KMS-11 (cell line): ENCODE measurements at regions not wholly inside any gene's neighbourhood (a gene's known extent, or its start where the extent isn't known, plus 50 kb on each side); places are given as distances from the start of the nearest gene placed in this dataset.

ENCODE experiments used
- H2AFZ ChIP-seq: fragments of 200-600 bp; sonication (generic); 2 replicates; pipeline ENCODE4 v1.6.1; 2016; ENCODE audit warnings: antibody characterized with exemption, mixed run types, low read depth
- H3K27ac ChIP-seq: fragments of 200-600 bp; sonication (generic); 2 replicates; pipeline ENCODE4 v1.6.1; 2016; ENCODE audit warnings: mild to moderate bottlenecking, mixed run types
- H3K27me3 ChIP-seq: fragments of 200-600 bp; sonication (generic); 2 replicates; pipeline ENCODE4 v1.6.1; 2017; ENCODE audit warnings: mild to moderate bottlenecking, low read depth, mixed run types, moderate library complexity; ENCODE audit not compliant: insufficient read depth
- H3K36me3 ChIP-seq: fragments of 200-600 bp; sonication (generic); 2 replicates; pipeline ENCODE4 v1.6.1; 2017; ENCODE audit warnings: mild to moderate bottlenecking, mixed run types; ENCODE audit not compliant: insufficient read depth
- H3K4me1 ChIP-seq: fragments of 200-600 bp; sonication (generic); 2 replicates; pipeline ENCODE4 v1.6.1; 2016; ENCODE audit warnings: mild to moderate bottlenecking, low read depth, mixed run types; ENCODE audit not compliant: poor library complexity, severe bottlenecking
- H3K4me2 ChIP-seq: fragments of 200-600 bp; sonication (generic); 2 replicates; pipeline ENCODE4 v1.7.0; 2016; ENCODE audit warnings: mild to moderate bottlenecking, mixed run types
- H3K4me3 ChIP-seq: fragments of 200-600 bp; sonication (generic); IDR thresholded peaks from 2 replicates; pipeline ENCODE4 v1.6.1; 2017; ENCODE audit warnings: low read depth, low read length, mixed read lengths; ENCODE audit not compliant: insufficient read depth
- H3K79me2 ChIP-seq: fragments of 200-600 bp; sonication (generic); 2 replicates; pipeline ENCODE4 v1.6.1; 2016; ENCODE audit warnings: low read depth, mixed run types; ENCODE audit not compliant: insufficient read depth
- H3K9ac ChIP-seq: fragments of 200-600 bp; sonication (generic); 2 replicates; pipeline ENCODE4 v1.6.1; 2016; ENCODE audit warnings: mild to moderate bottlenecking, mixed run types
- H4K20me1 ChIP-seq: fragments of 200-600 bp; sonication (generic); 2 replicates; pipeline ENCODE4 v1.6.1; 2016; ENCODE audit warnings: mild to moderate bottlenecking, mixed run types; ENCODE audit not compliant: insufficient read depth
- TF ChIP-seq, protein P1 (sequence below): fragments of 200-600 bp; sonication (generic); conservative IDR thresholded peaks from 2 replicates; pipeline ENCODE4 v1.6.1; 2017; ENCODE audit warnings: low read depth, mild to moderate bottlenecking, antibody characterized with exemption, low read length, moderate library complexity, mixed read lengths

DNA sequence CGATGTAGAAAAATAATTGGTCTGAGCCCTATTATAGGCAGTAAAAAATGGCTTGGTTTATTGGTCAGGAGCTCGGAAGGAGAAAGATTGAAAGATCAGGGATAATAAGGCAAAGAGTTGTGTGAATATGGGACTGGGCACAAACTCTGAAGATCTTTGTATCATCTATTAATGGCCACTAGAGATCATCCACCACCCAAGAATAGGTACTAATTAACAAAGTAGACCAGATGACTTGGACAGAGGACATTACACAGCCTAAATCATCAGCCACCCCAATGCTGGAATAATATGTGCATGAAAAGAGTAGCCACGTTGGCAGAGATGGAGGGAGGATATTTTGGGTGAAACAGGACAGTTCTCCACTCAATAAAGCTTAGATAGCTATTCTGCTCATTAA lies 364.1 kb downstream of the EFNA5 start:
- no peaks in the 10 kb centered on the region for H3K36me3 ChIP-seq
- H3K79me2 ChIP-seq, result no peaks in the 10 kb centered on the region
- H2AFZ ChIP-seq, result no peak overlapping the region
- H3K27ac ChIP-seq, result no peak overlapping the region
- TF ChIP-seq, protein P1, sequence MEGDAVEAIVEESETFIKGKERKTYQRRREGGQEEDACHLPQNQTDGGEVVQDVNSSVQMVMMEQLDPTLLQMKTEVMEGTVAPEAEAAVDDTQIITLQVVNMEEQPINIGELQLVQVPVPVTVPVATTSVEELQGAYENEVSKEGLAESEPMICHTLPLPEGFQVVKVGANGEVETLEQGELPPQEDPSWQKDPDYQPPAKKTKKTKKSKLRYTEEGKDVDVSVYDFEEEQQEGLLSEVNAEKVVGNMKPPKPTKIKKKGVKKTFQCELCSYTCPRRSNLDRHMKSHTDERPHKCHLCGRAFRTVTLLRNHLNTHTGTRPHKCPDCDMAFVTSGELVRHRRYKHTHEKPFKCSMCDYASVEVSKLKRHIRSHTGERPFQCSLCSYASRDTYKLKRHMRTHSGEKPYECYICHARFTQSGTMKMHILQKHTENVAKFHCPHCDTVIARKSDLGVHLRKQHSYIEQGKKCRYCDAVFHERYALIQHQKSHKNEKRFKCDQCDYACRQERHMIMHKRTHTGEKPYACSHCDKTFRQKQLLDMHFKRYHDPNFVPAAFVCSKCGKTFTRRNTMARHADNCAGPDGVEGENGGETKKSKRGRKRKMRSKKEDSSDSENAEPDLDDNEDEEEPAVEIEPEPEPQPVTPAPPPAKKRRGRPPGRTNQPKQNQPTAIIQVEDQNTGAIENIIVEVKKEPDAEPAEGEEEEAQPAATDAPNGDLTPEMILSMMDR, result no peak
- no peaks in the 10 kb centered on the region for H3K4me1 ChIP-seq
- H3K27me3 ChIP-seq, result no peaks in the 10 kb centered on the region
- H3K9ac ChIP-seq, result no peak overlapping the region
- H4K20me1 ChIP-seq, result no peaks in the 10 kb centered on the region
- H3K4me2 ChIP-seq, result no peak overlapping the region
- H3K4me3 ChIP-seq, result no peak overlapping the region

DNA sequence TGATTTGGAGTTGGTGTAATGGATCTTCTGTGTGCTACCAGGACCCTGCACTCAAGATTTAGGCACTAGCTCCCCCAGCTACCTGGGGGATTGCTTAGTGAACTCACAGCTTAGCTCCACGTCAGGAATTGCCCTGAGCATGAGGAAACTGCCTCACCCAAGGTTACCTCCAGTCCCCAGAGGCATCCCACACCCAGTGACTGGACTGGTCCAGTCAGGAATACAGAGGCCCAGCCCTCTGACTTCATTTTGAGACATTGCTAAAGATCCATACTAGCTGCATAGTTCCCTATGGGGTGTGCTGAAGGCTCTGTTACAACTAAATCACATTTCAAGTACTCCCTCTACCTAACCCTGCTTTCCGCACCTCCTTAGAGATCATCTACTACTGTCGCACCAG lies 364.7 kb downstream of the EFNA5 start:
- Histone ChIP-seq H3K79me2 (no peaks in the 10 kb centered on the region), H3K4me3 (no peak overlapping the region), H3K4me1 (no peaks in the 10 kb centered on the region)

DNA sequence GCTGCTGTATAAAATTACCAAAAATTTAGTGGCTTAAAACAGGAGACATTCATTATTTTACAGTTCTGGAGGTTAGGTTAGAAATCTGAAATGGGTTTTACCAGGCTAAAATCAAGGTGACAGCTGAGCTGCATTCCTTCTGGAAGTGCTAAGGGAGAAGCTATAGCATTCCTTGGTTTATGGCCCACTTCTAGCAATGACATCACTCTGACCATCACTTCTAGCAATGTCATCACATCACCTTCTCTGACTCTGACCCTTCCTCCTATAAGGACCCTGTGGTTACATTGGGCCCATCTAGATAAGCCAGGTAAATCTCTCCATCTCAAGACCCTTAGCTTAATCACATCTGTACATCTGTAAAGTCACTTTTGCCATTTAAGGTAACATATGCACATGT lies 366.1 kb downstream of the EFNA5 start:
- Histone ChIP-seq H3K4me3 (no peak overlapping the region), H3K4me1 (no peaks in the 10 kb centered on the region), H3K4me2 (no peak overlapping the region), H3K36me3 (no peaks in the 10 kb centered on the region), H3K79me2 (no peaks in the 10 kb centered on the region), H4K20me1 (no peaks in the 10 kb centered on the region), H2AFZ (no peak overlapping the region), H3K27me3 (no peaks in the 10 kb centered on the region), H3K9ac (no peak overlapping the region), H3K27ac (no peak overlapping the region)
- TF ChIP-seq, protein P1, result no peak

More for the DNA sequence above, 364.7 kb downstream of the EFNA5 start:
- H3K4me2 ChIP-seq, result no peak overlapping the region
- TF ChIP-seq, protein P1, result no peak
- H3K36me3 ChIP-seq, result no peaks in the 10 kb centered on the region
- no peak overlapping the region for H3K27ac ChIP-seq
- no peak overlapping the region for H3K9ac ChIP-seq
- no peak overlapping the region for H2AFZ ChIP-seq
- H3K27me3 ChIP-seq, result no peaks in the 10 kb centered on the region
- H4K20me1 ChIP-seq, result no peaks in the 10 kb centered on the region

DNA sequence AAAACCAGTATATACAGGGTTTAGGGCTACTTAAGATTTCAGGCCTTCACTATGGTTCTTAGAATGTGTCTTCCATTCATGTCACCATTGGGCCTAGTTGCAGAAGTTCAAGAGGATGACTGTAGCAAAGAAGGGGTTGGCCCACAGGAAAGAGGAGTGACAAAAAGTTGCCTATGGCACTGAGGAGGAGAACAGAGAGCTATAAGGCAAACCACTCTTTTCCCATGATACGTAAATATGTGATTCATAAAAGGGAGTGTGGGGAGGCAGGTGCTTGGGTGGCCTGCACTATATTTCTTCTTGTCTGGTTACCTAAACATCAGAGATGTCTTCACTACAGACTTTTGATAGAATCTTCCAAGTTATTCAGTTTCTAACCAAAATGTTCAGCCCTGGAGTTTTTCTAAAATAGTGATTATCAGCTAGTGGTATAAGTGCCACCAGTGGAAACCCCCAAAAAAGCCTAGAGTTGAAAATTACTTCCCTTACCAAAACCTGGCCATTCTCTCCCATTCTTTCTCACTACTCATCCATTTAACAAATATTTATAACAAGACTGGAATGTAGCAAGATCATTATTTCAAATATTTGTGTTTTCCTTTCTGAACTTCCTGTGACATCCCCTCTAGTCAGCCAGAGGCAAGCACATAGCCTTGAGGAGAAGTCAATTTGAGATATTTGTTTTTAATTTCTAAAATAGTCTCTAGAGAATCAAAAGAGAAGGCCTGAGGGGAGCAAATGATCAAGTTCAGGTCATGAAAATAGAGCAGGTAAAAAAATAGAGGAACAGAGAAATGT lies 367.4 kb downstream of the EFNA5 start:
- Histone ChIP-seq H3K4me1 (no peaks in the 10 kb centered on the region), H3K27ac (no peak overlapping the region), H2AFZ (no peak overlapping the region), H3K4me3 (no peak overlapping the region), H3K27me3 (no peaks in the 10 kb centered on the region), H3K9ac (no peak overlapping the region), H4K20me1 (no peaks in the 10 kb centered on the region), H3K79me2 (no peaks in the 10 kb centered on the region), H3K4me2 (no peak overlapping the region), H3K36me3 (no peaks in the 10 kb centered on the region)
- TF ChIP-seq, protein P1, result no peak
